Keratinocyte (primary cell): ENCODE measurements at regions not wholly inside any gene's neighbourhood (a gene's known extent, or its start where the extent isn't known, plus 50 kb on each side); places are given as distances from the start of the nearest gene placed in this dataset.

Experiments
- DNase-seq: peaks from one replicate; pipeline ENCODE4 v3.0.0-alpha.2; 2011; ENCODE audit warnings: low read depth, missing footprints, low spot score
- FAIRE-seq: peaks from 2 replicates; lab custom pipeline; 2011; peaks lifted over from hg19 to GRCh38; lab: Jason Lieb, UNC
- H2AFZ ChIP-seq: 2 replicates; pipeline ENCODE4 v1.6.0; 2012; ENCODE audit warnings: low read length, control low read depth, inconsistent platforms; ENCODE audit not compliant: control insufficient read depth
- H3K27ac ChIP-seq: 2 replicates; pipeline ENCODE4 v1.5.1; 2011; ENCODE audit warnings: low read length; ENCODE audit not compliant: control insufficient read depth, insufficient read depth
- H3K27me3 ChIP-seq: 3 replicates; pipeline ENCODE4 v1.6.0; 2011; ENCODE audit warnings: low read length; ENCODE audit not compliant: control insufficient read depth, insufficient read depth; ENCODE audit errors: extremely low read depth
- H3K36me3 ChIP-seq, 2 experiments: 2 replicates in 1 of 2; 3 replicates in 1 of 2; pipeline ENCODE4 v1.5.1; 2011; ENCODE audit warnings: low read length in 2 of 2, mild to moderate bottlenecking in 1 of 2; ENCODE audit not compliant: control insufficient read depth in 2 of 2, insufficient read depth in 2 of 2; ENCODE audit errors: extremely low read depth in 1 of 2
- H3K4me1 ChIP-seq: 3 replicates; pipeline ENCODE4 v1.5.1; 2011; ENCODE audit warnings: low read length; ENCODE audit not compliant: control insufficient read depth, insufficient read depth; ENCODE audit errors: extremely low read depth
- H3K4me2 ChIP-seq: 3 replicates; pipeline ENCODE4 v1.6.0; 2011; ENCODE audit warnings: low read depth, low read length; ENCODE audit not compliant: control insufficient read depth, insufficient read depth; ENCODE audit errors: extremely low read depth
- H3K4me3 ChIP-seq, 3 experiments: fragments of 200-600 bp in 1 of 3; sonication (generic) in 1 of 3; 2 replicates in 2 of 3; 3 replicates in 1 of 3; pipeline ENCODE4 v1.5.1; 2011 to 2016; ENCODE audit warnings: low read length in 3 of 3, mild to moderate bottlenecking in 3 of 3, control low read depth in 2 of 3, inconsistent platforms in 1 of 3, low read depth in 1 of 3, mixed read lengths in 1 of 3, mixed run types in 1 of 3, moderate library complexity in 1 of 3; ENCODE audit not compliant: control insufficient read depth in 2 of 3, insufficient read depth in 2 of 3; ENCODE audit errors: extremely low read depth in 1 of 3
- H3K79me2 ChIP-seq: 2 replicates; pipeline ENCODE4 v1.6.0; 2012; ENCODE audit warnings: low read length; ENCODE audit not compliant: control insufficient read depth, insufficient read depth
- H3K9ac ChIP-seq: 3 replicates; pipeline ENCODE4 v1.6.0; 2011; ENCODE audit warnings: low read length; ENCODE audit not compliant: control insufficient read depth, insufficient read depth; ENCODE audit errors: extremely low read depth
- H3K9me1 ChIP-seq: 3 replicates; pipeline ENCODE4 v1.6.0; 2011; ENCODE audit warnings: low read length; ENCODE audit not compliant: control insufficient read depth, insufficient read depth; ENCODE audit errors: extremely low read depth
- H3K9me3 ChIP-seq: 2 replicates; pipeline ENCODE4 v1.5.1; 2012; ENCODE audit warnings: low read depth, low read length; ENCODE audit not compliant: control insufficient read depth
- H4K20me1 ChIP-seq: 3 replicates; pipeline ENCODE4 v1.6.0; 2011; ENCODE audit warnings: low read length; ENCODE audit not compliant: control insufficient read depth, insufficient read depth; ENCODE audit errors: extremely low read depth
- EZH2 ChIP-seq: IDR thresholded peaks from one replicate; pipeline ENCODE4 v1.6.1; 2012; ENCODE audit warnings: inconsistent platforms, mild to moderate bottlenecking, low read length, moderate library complexity
- dilution Hi-C: fragments of 300-500 bp; cut with MboI; formaldehyde crosslinking; loops from one replicate; pipeline ENCODE4 v1.7.0; 2020; ENCODE audit warnings: low sequenced_read_pairs; ENCODE audit not compliant: extremely low pct_ligation_motif_present
- TF ChIP-seq, protein P1 (sequence below), 3 experiments: IDR thresholded peaks in 1 of 3; conservative IDR thresholded peaks in 1 of 3; optimal IDR thresholded peaks in 1 of 3; 2 replicates in 2 of 3; 3 replicates in 1 of 3; pipeline versions ENCODE3 to v1.5.1; 2011; ENCODE audit warnings: low read length in 3 of 3, mild to moderate bottlenecking in 3 of 3, moderate library complexity in 2 of 3, control low read depth in 1 of 3, inconsistent platforms in 1 of 3; ENCODE audit not compliant: insufficient read depth in 2 of 3; ENCODE audit errors: extremely low read depth in 1 of 3

DNA sequence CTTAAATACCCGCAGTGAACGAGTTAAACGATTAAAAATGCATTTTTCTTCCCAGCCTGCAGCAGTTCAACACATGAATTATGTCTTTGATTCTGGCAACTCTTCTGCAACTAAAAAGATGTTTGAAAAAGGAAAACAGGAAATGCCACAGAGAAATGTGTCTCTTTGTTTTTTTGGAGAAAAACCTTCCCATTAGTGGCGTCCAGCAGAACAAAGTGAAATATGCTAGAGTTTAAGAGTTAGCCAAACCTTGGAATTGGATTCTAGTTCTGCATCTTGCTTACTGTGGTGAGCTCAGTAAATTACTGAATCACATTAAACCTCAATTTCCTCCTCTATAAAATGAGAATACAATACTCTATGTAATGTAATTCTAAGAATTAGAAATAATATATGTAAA, 900.2 kb upstream of the ACVR2A start:
- FAIRE-seq (no peak), DNase-seq (no peak)
- Histone ChIP-seq H3K9me3 (no peaks in the 10 kb centered on the region), H3K36me3 (no peaks in the 10 kb centered on the region), H2AFZ (no peak overlapping the region), H3K27ac (no peak overlapping the region), H3K9me1 (no peaks in the 10 kb centered on the region), H3K4me3 (no peak overlapping the region), H4K20me1 (no peaks in the 10 kb centered on the region), H3K79me2 (no peaks in the 10 kb centered on the region), H3K4me2 (no peak overlapping the region), H3K9ac (no peak overlapping the region), H3K27me3 (no peaks in the 10 kb centered on the region), H3K4me1 (no peaks in the 10 kb centered on the region)
- TF ChIP-seq, protein P1, sequence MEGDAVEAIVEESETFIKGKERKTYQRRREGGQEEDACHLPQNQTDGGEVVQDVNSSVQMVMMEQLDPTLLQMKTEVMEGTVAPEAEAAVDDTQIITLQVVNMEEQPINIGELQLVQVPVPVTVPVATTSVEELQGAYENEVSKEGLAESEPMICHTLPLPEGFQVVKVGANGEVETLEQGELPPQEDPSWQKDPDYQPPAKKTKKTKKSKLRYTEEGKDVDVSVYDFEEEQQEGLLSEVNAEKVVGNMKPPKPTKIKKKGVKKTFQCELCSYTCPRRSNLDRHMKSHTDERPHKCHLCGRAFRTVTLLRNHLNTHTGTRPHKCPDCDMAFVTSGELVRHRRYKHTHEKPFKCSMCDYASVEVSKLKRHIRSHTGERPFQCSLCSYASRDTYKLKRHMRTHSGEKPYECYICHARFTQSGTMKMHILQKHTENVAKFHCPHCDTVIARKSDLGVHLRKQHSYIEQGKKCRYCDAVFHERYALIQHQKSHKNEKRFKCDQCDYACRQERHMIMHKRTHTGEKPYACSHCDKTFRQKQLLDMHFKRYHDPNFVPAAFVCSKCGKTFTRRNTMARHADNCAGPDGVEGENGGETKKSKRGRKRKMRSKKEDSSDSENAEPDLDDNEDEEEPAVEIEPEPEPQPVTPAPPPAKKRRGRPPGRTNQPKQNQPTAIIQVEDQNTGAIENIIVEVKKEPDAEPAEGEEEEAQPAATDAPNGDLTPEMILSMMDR (optimal IDR thresholded peaks at IDR 0.05 in 1 of 3, IDR thresholded peaks at IDR 0.05 in 1 of 3, conservative IDR thresholded peaks at IDR 0.05 in 1 of 3; ENCODE audit: extremely low read depth in 1 of 3, insufficient read depth in 2 of 3, low read length in 3 of 3), result no peak
- no peak for TF ChIP-seq EZH2
- dilution Hi-C loops, result no loop called here

DNA sequence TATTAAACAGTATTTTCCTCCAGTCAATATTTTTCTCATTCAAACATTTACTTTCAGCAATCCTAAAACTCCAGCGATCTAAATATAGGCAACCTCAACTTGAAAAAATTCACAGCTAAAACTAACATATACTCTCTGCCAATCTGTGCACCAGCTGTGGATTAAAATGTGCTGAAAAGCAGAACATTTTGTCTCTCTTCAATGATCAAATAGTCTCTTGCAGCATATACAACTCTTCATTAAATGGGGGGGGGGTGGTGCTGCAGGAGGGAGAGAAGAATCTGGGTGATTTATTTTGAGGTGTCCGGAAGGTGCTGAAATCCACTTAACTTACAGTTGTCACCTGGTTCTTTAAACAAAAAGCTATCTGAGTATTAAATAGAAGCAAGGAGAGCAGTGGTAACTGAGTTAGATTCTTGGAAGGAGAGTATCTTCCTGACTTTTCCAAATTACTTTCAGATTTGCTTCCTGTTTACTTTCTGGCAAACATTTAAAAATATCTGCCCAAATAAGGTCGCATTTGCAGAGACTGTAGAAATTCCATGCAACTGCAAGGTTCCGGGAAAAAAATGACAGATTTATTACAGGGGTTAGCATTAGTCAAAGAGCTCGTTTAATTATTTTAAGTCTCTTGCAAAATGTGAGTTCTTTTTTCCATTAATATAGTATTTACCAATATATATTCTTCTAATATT, 904.7 kb upstream of the ACVR2A start:
- Histone ChIP-seq H4K20me1 (no peaks in the 10 kb centered on the region), H3K79me2 (no peaks in the 10 kb centered on the region), H3K4me2 (no peak overlapping the region), H3K27me3 (no peaks in the 10 kb centered on the region), H3K9ac (no peak overlapping the region), H3K9me1 (no peaks in the 10 kb centered on the region), H3K27ac (no peak overlapping the region), H3K9me3 (no peaks in the 10 kb centered on the region), H3K4me1 (no peaks in the 10 kb centered on the region), H3K4me3 (no peak overlapping the region), H2AFZ (no peak overlapping the region), H3K36me3 (no peaks in the 10 kb centered on the region)
- dilution Hi-C loops, result no loop called here
- TF ChIP-seq EZH2, result no peak
- TF ChIP-seq, protein P1 (optimal IDR thresholded peaks at IDR 0.05 in 1 of 3, IDR thresholded peaks at IDR 0.05 in 1 of 3, conservative IDR thresholded peaks at IDR 0.05 in 1 of 3; ENCODE audit: extremely low read depth in 1 of 3, insufficient read depth in 2 of 3, low read length in 3 of 3), result no peak
- no peak for FAIRE-seq
- no peak for DNase-seq
